ENCODE measurements at regions not wholly inside any gene's neighbourhood (a gene's known extent, or its start where the extent isn't known, plus 50 kb on each side); places are given as distances from the start of the nearest gene placed in this dataset.

- BruUV-seq (replicated peaks): no TSS peak
- ChIA-PET CTCF (ENCODE audit: unreplicated experiment) (no interaction called here), POLR2A (interaction anchor here (0.5 to 1.2 kb wide), 3 partner anchors 66 to 511 kb away, joined by 3 to 4 read pairs (median 4); no protein-coding TSS in a partner anchor)
- TF ChIP-seq, protein P1, sequence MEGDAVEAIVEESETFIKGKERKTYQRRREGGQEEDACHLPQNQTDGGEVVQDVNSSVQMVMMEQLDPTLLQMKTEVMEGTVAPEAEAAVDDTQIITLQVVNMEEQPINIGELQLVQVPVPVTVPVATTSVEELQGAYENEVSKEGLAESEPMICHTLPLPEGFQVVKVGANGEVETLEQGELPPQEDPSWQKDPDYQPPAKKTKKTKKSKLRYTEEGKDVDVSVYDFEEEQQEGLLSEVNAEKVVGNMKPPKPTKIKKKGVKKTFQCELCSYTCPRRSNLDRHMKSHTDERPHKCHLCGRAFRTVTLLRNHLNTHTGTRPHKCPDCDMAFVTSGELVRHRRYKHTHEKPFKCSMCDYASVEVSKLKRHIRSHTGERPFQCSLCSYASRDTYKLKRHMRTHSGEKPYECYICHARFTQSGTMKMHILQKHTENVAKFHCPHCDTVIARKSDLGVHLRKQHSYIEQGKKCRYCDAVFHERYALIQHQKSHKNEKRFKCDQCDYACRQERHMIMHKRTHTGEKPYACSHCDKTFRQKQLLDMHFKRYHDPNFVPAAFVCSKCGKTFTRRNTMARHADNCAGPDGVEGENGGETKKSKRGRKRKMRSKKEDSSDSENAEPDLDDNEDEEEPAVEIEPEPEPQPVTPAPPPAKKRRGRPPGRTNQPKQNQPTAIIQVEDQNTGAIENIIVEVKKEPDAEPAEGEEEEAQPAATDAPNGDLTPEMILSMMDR (conservative IDR thresholded peaks at IDR 0.05; ENCODE audit: low read length): no peak
- TF ChIP-seq EZH2phosphoT487 (IDR thresholded peaks at IDR 0.05; ENCODE audit: borderline replicate concordance, low read depth, low read length): no peak
- Histone ChIP-seq H2AFZ (ENCODE audit: low read length) (no peak overlapping the region), H3K4me3 (ENCODE audit: low read depth, low read length, poor library complexity, severe bottlenecking) (no peak overlapping the region), H3K27ac (ENCODE audit: low read depth, low read length, poor library complexity, severe bottlenecking) (no peak overlapping the region), H3K9me2 (ENCODE audit: insufficient read depth, low read length) (no peaks in the 10 kb centered on the region), H4K20me1 (ENCODE audit: insufficient read depth, low read length) (no peaks in the 10 kb centered on the region), H3K36me3 (ENCODE audit: insufficient read depth, low read length) (no peaks in the 10 kb centered on the region), H3K4me1 (ENCODE audit: insufficient read depth, low read length, poor library complexity, severe bottlenecking) (peaks cover 24% of the 10 kb centered on the region), H3K4me2 (ENCODE audit: low read length) (no peak overlapping the region), H3K9me3 (ENCODE audit: low read length) (no peaks in the 10 kb centered on the region), H3K79me2 (ENCODE audit: insufficient read depth, low read depth, low read length) (no peaks in the 10 kb centered on the region)
- no peak for DNase-seq (ENCODE audit: low spot score)
- intact Hi-C loops (cut with micrococcal nuclease; ENCODE audit: unreplicated experiment): no loop called here
Measured at GRCh38 chr15:45785897-45786296, 151.1 kb downstream of the SQOR start.

GRCh38 chr15:45790325-45790943 is 155.6 kb downstream of the SQOR start:
- CTCF ChIA-PET (ENCODE audit: unreplicated experiment): interaction anchor here (0.5 to 3.9 kb wide), 9 partner anchors 12 to 1100 kb away, joined by 3 to 47 read pairs (median 5); no protein-coding TSS in a partner anchor
- Histone ChIP-seq H3K79me2 (ENCODE audit: insufficient read depth, low read depth, low read length) (no peaks in the 10 kb centered on the region), H3K4me3 (ENCODE audit: low read depth, low read length, poor library complexity, severe bottlenecking) (no peak overlapping the region), H3K36me3 (ENCODE audit: insufficient read depth, low read length) (no peaks in the 10 kb centered on the region), H3K9me3 (ENCODE audit: low read length) (no peaks in the 10 kb centered on the region), H3K4me1 (ENCODE audit: insufficient read depth, low read length, poor library complexity, severe bottlenecking) (peaks cover 8% of the 10 kb centered on the region), H3K4me2 (ENCODE audit: low read length) (0 out of 2 replicates have a peak overlapping the region, but pooled peaks have one; percentile 11), H4K20me1 (ENCODE audit: insufficient read depth, low read length) (no peaks in the 10 kb centered on the region), H2AFZ (ENCODE audit: low read length) (peak overlapping the region; percentile 76), H3K27ac (ENCODE audit: low read depth, low read length, poor library complexity, severe bottlenecking) (no peak overlapping the region), H3K9me2 (ENCODE audit: insufficient read depth, low read length) (no peaks in the 10 kb centered on the region)
- no TSS peak for BruUV-seq (replicated peaks)
- POLR2A ChIA-PET: interaction anchor here (0.7 to 7.4 kb wide), 11 partner anchors 12 to 89 kb away, joined by 3 to 57 read pairs (median 3); no protein-coding TSS in a partner anchor
- TF ChIP-seq, protein P1 (conservative IDR thresholded peaks at IDR 0.05; ENCODE audit: low read length): peak; percentile 93
- no peak for TF ChIP-seq EZH2phosphoT487 (IDR thresholded peaks at IDR 0.05; ENCODE audit: borderline replicate concordance, low read depth, low read length)
- DNase-seq (ENCODE audit: low spot score): peak; percentile 74
- intact Hi-C loops (cut with micrococcal nuclease; ENCODE audit: unreplicated experiment): loop anchor here (1.0 to 10.0 kb wide), 2 partner anchors 75 to 514 kb away; no protein-coding TSS in a partner anchor

DNA sequence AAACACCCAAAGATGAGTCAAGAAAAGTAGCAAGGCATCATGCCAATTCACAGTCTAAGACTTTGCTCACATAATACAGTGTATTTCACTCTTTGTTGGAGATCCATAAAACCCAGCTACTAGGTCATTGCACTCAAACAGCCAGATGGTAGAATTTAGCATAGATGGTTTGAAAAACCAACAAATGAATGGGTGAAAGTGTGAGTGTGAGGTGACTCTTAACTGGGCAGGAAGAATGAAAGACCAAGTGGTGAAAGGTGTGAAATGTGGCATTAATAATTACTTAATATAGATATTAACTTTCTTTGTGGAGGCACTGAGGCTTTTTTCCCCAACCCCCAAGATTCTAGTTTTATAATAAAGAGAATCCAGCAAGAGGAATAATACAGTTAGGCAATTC is 159.5 kb downstream of the SQOR start:
- intact Hi-C loops (cut with micrococcal nuclease; ENCODE audit: unreplicated experiment): loop anchor here (10.0 kb wide), 1 partner anchor 510 kb away; no protein-coding TSS in a partner anchor
- Histone ChIP-seq H3K4me1 (ENCODE audit: insufficient read depth, low read length, poor library complexity, severe bottlenecking) (peaks cover 16% of the 10 kb centered on the region), H2AFZ (ENCODE audit: low read length) (no peak overlapping the region), H3K4me2 (ENCODE audit: low read length) (no peak overlapping the region), H3K27ac (ENCODE audit: low read depth, low read length, poor library complexity, severe bottlenecking) (no peak overlapping the region), H3K9me2 (ENCODE audit: insufficient read depth, low read length) (no peaks in the 10 kb centered on the region), H3K9me3 (ENCODE audit: low read length) (no peaks in the 10 kb centered on the region), H3K79me2 (ENCODE audit: insufficient read depth, low read depth, low read length) (no peaks in the 10 kb centered on the region), H3K36me3 (ENCODE audit: insufficient read depth, low read length) (no peaks in the 10 kb centered on the region), H4K20me1 (ENCODE audit: insufficient read depth, low read length) (no peaks in the 10 kb centered on the region), H3K4me3 (ENCODE audit: low read depth, low read length, poor library complexity, severe bottlenecking) (no peak overlapping the region)
- TF ChIP-seq, protein P1 (conservative IDR thresholded peaks at IDR 0.05; ENCODE audit: low read length): no peak
- BruUV-seq (replicated peaks): no TSS peak
- DNase-seq (ENCODE audit: low spot score): no peak
- ChIA-PET POLR2A (interaction anchor here (1.0 to 7.4 kb wide), 3 partner anchors 19 to 78 kb away, joined by 3 to 57 read pairs (median 6); no protein-coding TSS in a partner anchor), CTCF (ENCODE audit: unreplicated experiment) (no interaction called here)

Measured in OCI-LY7 (cell line).